HG02571 (cell line): ENCODE measurements at regions not wholly inside any gene's neighbourhood (a gene's known extent, or its start where the extent isn't known, plus 50 kb on each side); places are given as distances from the start of the nearest gene placed in this dataset.
"Not testable (repeated sequence)": the region's sequence is repeated elsewhere in the genome, so short reads cannot be mapped to it uniquely, and the experiment has no call there.

ENCODE experiments used
- ATAC-seq: cut with Tn5 transposase; IDR thresholded peaks from one replicate; pipeline ENCODE4 v1.9.1; 2021; ENCODE audit warnings: mild to moderate bottlenecking, moderate library complexity; ENCODE audit not compliant: unreplicated experiment

- ATAC-seq: no peak
These were observed 50.9 kb upstream of the OSTN start for GRCh38 chr3:191148131-191148530.

GRCh38 chr3:191143224-191143623 is 55.8 kb upstream of the OSTN start:
- ATAC-seq: no peak

GRCh38 chr3:191141728-191142127 is 57.3 kb upstream of the OSTN start:
- ATAC-seq: no peak

GRCh38 chr3:191139736-191140135 is 59.3 kb upstream of the OSTN start:
- peak; percentile 53 for ATAC-seq

GRCh38 chr3:191138937-191139336 is 60.1 kb upstream of the OSTN start:
- peak; percentile 45 for ATAC-seq

GRCh38 chr3:191137708-191138107 is 61.3 kb upstream of the OSTN start:
- ATAC-seq: no peak

- ATAC-seq: no peak
These were observed 62.7 kb upstream of the OSTN start for GRCh38 chr3:191136347-191136746.

GRCh38 chr3:191135175-191135574 is 63.9 kb upstream of the OSTN start:
- ATAC-seq: no peak

GRCh38 chr3:191133359-191133758 is 65.7 kb upstream of the OSTN start:
- ATAC-seq: no peak

- ATAC-seq: no peak
These were observed 67.7 kb upstream of the OSTN start for GRCh38 chr3:191131305-191131704.

- not testable (repeated sequence) for ATAC-seq
These were observed 74.2 kb upstream of the OSTN start for GRCh38 chr3:191124891-191125290.

GRCh38 chr3:191123946-191124345 is 75.1 kb upstream of the OSTN start:
- no peak for ATAC-seq

- no peak for ATAC-seq
These were observed 75.8 kb upstream of the OSTN start for GRCh38 chr3:191123231-191123630.

- no peak for ATAC-seq
These were observed 78.4 kb upstream of the OSTN start for GRCh38 chr3:191120447-191121298.

- no peak for ATAC-seq
These were observed 79.4 kb upstream of the OSTN start for GRCh38 chr3:191119415-191120295.

GRCh38 chr3:191111722-191112121 is 87.3 kb upstream of the OSTN start:
- ATAC-seq: no peak

GRCh38 chr3:191105418-191105817 is 93.6 kb upstream of the OSTN start:
- no peak for ATAC-seq

GRCh38 chr3:191100516-191100915 is 98.5 kb upstream of the OSTN start:
- no peak for ATAC-seq

- ATAC-seq: no peak
These were observed 104.8 kb upstream of the OSTN start for GRCh38 chr3:191094057-191094845.

- ATAC-seq: no peak
These were observed 111.7 kb upstream of the OSTN start for GRCh38 chr3:191087391-191087790.

GRCh38 chr3:191085091-191085490 is 114.0 kb upstream of the OSTN start:
- ATAC-seq: no peak
